ENCODE measurements at regions not wholly inside any gene's neighbourhood (a gene's known extent, or its start where the extent isn't known, plus 50 kb on each side); places are given as distances from the start of the nearest gene placed in this dataset.
"Not testable (repeated sequence)": the region's sequence is repeated elsewhere in the genome, so short reads cannot be mapped to it uniquely, and the experiment has no call there.

- TF ChIP-seq CTCF (IDR thresholded peaks at IDR 0.05; ENCODE audit: extremely low read depth, missing control alignments): no peak
Measured at GRCh38 chr5:86170194-86170593, 447.5 kb upstream of the COX7C start.

GRCh38 chr5:86175224-86175623, 442.5 kb upstream of the COX7C start:
- no peak for DNase-seq (ENCODE audit: low spot score)
- TF ChIP-seq CTCF (IDR thresholded peaks at IDR 0.05; ENCODE audit: extremely low read depth, missing control alignments): no peak

More at GRCh38 chr5:86170194-86170593, 447.5 kb upstream of the COX7C start:
- DNase-seq (ENCODE audit: low spot score): no peak

GRCh38 chr5:86199287-86199686, 418.5 kb upstream of the COX7C start:
- DNase-seq (ENCODE audit: low spot score): no peak
- TF ChIP-seq CTCF (IDR thresholded peaks at IDR 0.05; ENCODE audit: extremely low read depth, missing control alignments): no peak

- TF ChIP-seq CTCF (IDR thresholded peaks at IDR 0.05; ENCODE audit: extremely low read depth, missing control alignments): no peak
- DNase-seq (ENCODE audit: low spot score): no peak
Measured at GRCh38 chr5:86228147-86228546, 389.6 kb upstream of the COX7C start.

- DNase-seq (ENCODE audit: low spot score): no peak
- no peak for TF ChIP-seq CTCF (IDR thresholded peaks at IDR 0.05; ENCODE audit: extremely low read depth, missing control alignments)
Measured at GRCh38 chr5:86232246-86232645, 385.5 kb upstream of the COX7C start.

- no peak for DNase-seq (ENCODE audit: low spot score)
Measured at GRCh38 chr5:86244153-86244552, 373.6 kb upstream of the COX7C start.

GRCh38 chr5:86257871-86258270, 359.9 kb upstream of the COX7C start:
- no peak for TF ChIP-seq CTCF (IDR thresholded peaks at IDR 0.05; ENCODE audit: extremely low read depth, missing control alignments)
- DNase-seq (ENCODE audit: low spot score): no peak

More at GRCh38 chr5:86244153-86244552, 373.6 kb upstream of the COX7C start:
- no peak for TF ChIP-seq CTCF (IDR thresholded peaks at IDR 0.05; ENCODE audit: extremely low read depth, missing control alignments)

GRCh38 chr5:86284400-86285190, 333.1 kb upstream of the COX7C start:
- DNase-seq (ENCODE audit: low spot score): not testable (repeated sequence)

- not testable (repeated sequence) for DNase-seq (ENCODE audit: low spot score)
Measured at GRCh38 chr5:86287437-86287836, 330.3 kb upstream of the COX7C start.

GRCh38 chr5:86289786-86290185, 328.0 kb upstream of the COX7C start:
- not testable (repeated sequence) for DNase-seq (ENCODE audit: low spot score)

GRCh38 chr5:86292811-86293210, 324.9 kb upstream of the COX7C start:
- not testable (repeated sequence) for DNase-seq (ENCODE audit: low spot score)

- not testable (repeated sequence) for DNase-seq (ENCODE audit: low spot score)
Measured at GRCh38 chr5:86302643-86303042, 315.1 kb upstream of the COX7C start.
